ELR (cell line): ENCODE measurements at regions not wholly inside any gene's neighbourhood (a gene's known extent, or its start where the extent isn't known, plus 50 kb on each side); places are given as distances from the start of the nearest gene placed in this dataset.
"Not testable (repeated sequence)": the region's sequence is repeated elsewhere in the genome, so short reads cannot be mapped to it uniquely, and the experiment has no call there.

Source experiments
- DNase-seq: peaks from one replicate; pipeline ENCODE4 v3.0.0-alpha.2; 2015; ENCODE audit warnings: low read depth

- no peak for DNase-seq
These were observed 207.1 kb upstream of the ATP6AP2 start for GRCh38 chrX:40373641-40374040.

GRCh38 chrX:40373025-40373424 is 207.7 kb upstream of the ATP6AP2 start:
- no peak for DNase-seq

- no peak for DNase-seq
These were observed 209.4 kb upstream of the ATP6AP2 start for GRCh38 chrX:40371376-40371775.

- DNase-seq, result no peak
These were observed 212.1 kb upstream of the ATP6AP2 start for GRCh38 chrX:40368611-40369061.

- no peak for DNase-seq
These were observed 214.1 kb upstream of the ATP6AP2 start for GRCh38 chrX:40366661-40367060.

GRCh38 chrX:40362291-40362690 is 218.5 kb upstream of the ATP6AP2 start:
- DNase-seq, result not testable (repeated sequence)

GRCh38 chrX:40360557-40360956 is 220.2 kb upstream of the ATP6AP2 start:
- no peak for DNase-seq

- no peak for DNase-seq
These were observed 221.2 kb upstream of the ATP6AP2 start for GRCh38 chrX:40359593-40359992.

GRCh38 chrX:40358994-40359393 is 221.8 kb upstream of the ATP6AP2 start:
- no peak for DNase-seq

- no peak for DNase-seq
These were observed 231.5 kb upstream of the ATP6AP2 start for GRCh38 chrX:40349251-40349650.

GRCh38 chrX:40346379-40346778 is 234.4 kb upstream of the ATP6AP2 start:
- no peak for DNase-seq

- DNase-seq, result no peak
These were observed 237.5 kb upstream of the ATP6AP2 start for GRCh38 chrX:40343319-40343718.

GRCh38 chrX:40340116-40340515 is 240.7 kb upstream of the ATP6AP2 start:
- DNase-seq, result no peak

GRCh38 chrX:40333344-40333743 is 235.6 kb upstream of the BCOR start:
- DNase-seq, result no peak

- DNase-seq, result no peak
These were observed 234.0 kb upstream of the BCOR start for GRCh38 chrX:40331762-40332161.

- DNase-seq, result no peak
These were observed 233.6 kb upstream of the BCOR start for GRCh38 chrX:40331353-40331752.

GRCh38 chrX:40329616-40330015 is 231.9 kb upstream of the BCOR start:
- DNase-seq, result no peak

GRCh38 chrX:40327085-40327484 is 229.3 kb upstream of the BCOR start:
- DNase-seq, result no peak

GRCh38 chrX:40326186-40326965 is 228.6 kb upstream of the BCOR start:
- DNase-seq, result peak; percentile 39

- DNase-seq, result no peak
These were observed 227.4 kb upstream of the BCOR start for GRCh38 chrX:40325161-40325560.

- DNase-seq, result no peak
These were observed 226.2 kb upstream of the BCOR start for GRCh38 chrX:40323977-40324376.

- no peak for DNase-seq
These were observed 223.1 kb upstream of the BCOR start for GRCh38 chrX:40320819-40321218.

- no peak for DNase-seq
These were observed 221.0 kb upstream of the BCOR start for GRCh38 chrX:40318801-40319200.

GRCh38 chrX:40318076-40318475 is 220.3 kb upstream of the BCOR start:
- DNase-seq, result no peak
